ENCODE measurements at regions not wholly inside any gene's neighbourhood (a gene's known extent, or its start where the extent isn't known, plus 50 kb on each side); places are given as distances from the start of the nearest gene placed in this dataset.

- Histone ChIP-seq H3K9me3 (peaks cover 0 to 9% (median 0%) of the 10 kb centered on the region in 11 donors), H3K4me3 (no peak overlapping the region), H3K27ac (no peak overlapping the region), H3K27me3 (no peaks in the 10 kb centered on the region), H3K36me3 (no peaks in the 10 kb centered on the region), H3K4me1 (peaks cover 2 to 20% (median 13%) of the 10 kb centered on the region in 9 donors)
- ATAC-seq (no peak), DNase-seq (no peak)
- no peak for TF ChIP-seq CTCF (IDR thresholded peaks at IDR 0.05)
- intact Hi-C loops (cut with DNase I): loop anchor here in 2 of 10 donors (1.0 to 10.0 kb wide), 2 partner anchors 17 to 335 kb away; no protein-coding TSS in a partner anchor
- 95% methylated on average over 7 of the region's 7 CpGs for WGBS, 2 donors
These were observed 285.7 kb downstream of the RPS24 start for GRCh38 chr10:78319371-78319770.

- 93 to 98% methylated on average over 2 of the region's 2 CpGs for WGBS, 2 donors
- Histone ChIP-seq H3K4me3 (no peak overlapping the region), H3K36me3 (no peaks in the 10 kb centered on the region), H3K27ac (no peak overlapping the region), H3K4me1 (peaks cover 2 to 20% (median 13%) of the 10 kb centered on the region in 9 donors), H3K9me3 (peaks cover 0 to 11% (median 0%) of the 10 kb centered on the region in 11 donors), H3K27me3 (no peaks in the 10 kb centered on the region)
- no peak for TF ChIP-seq CTCF (IDR thresholded peaks at IDR 0.05)
- ATAC-seq (no peak), DNase-seq (no peak)
- intact Hi-C loops (cut with DNase I): loop anchor here in 2 of 10 donors (1.0 to 10.0 kb wide), 2 partner anchors 16 to 335 kb away; no protein-coding TSS in a partner anchor
These were observed 286.2 kb downstream of the RPS24 start for GRCh38 chr10:78319841-78320240.

- DNase-seq: no peak
- no peak for TF ChIP-seq CTCF (IDR thresholded peaks at IDR 0.05)
- intact Hi-C loops (cut with DNase I): no loop called here
These were observed 286.8 kb downstream of the RPS24 start for GRCh38 chr10:78320506-78320905.

GRCh38 chr10:78321000-78321399 lies 287.3 kb downstream of the RPS24 start:
- H3K4me3 ChIP-seq: no peak overlapping the region
- DNase-seq (no peak), ATAC-seq (no peak)
- no peaks in the 10 kb centered on the region for H3K36me3 ChIP-seq
- TF ChIP-seq CTCF (IDR thresholded peaks at IDR 0.05): no peak
- H3K27ac ChIP-seq: no peak overlapping the region
- peaks cover 2 to 18% (median 12%) of the 10 kb centered on the region in 9 donors for H3K4me1 ChIP-seq
- H3K9me3 ChIP-seq: peaks cover 0 to 19% (median 0%) of the 10 kb centered on the region in 11 donors
- intact Hi-C loops (cut with DNase I): no loop called here
- WGBS, 2 donors: 78 to 85% methylated on average over 2 of the region's 2 CpGs
- H3K27me3 ChIP-seq: no peaks in the 10 kb centered on the region

More at GRCh38 chr10:78320506-78320905, 286.8 kb downstream of the RPS24 start:
- H3K9me3 ChIP-seq: peaks cover 0 to 14% (median 0%) of the 10 kb centered on the region in 11 donors
- no peak overlapping the region for H3K27ac ChIP-seq
- no peak overlapping the region for H3K4me3 ChIP-seq
- H3K36me3 ChIP-seq: no peaks in the 10 kb centered on the region
- ATAC-seq: no peak
- 63 to 69% methylated on average over 5 of the region's 5 CpGs for WGBS, 2 donors
- H3K4me1 ChIP-seq: peaks cover 2 to 20% (median 13%) of the 10 kb centered on the region in 9 donors
- no peaks in the 10 kb centered on the region for H3K27me3 ChIP-seq
